ENCODE measurements at regions not wholly inside any gene's neighbourhood (a gene's known extent, or its start where the extent isn't known, plus 50 kb on each side); places are given as distances from the start of the nearest gene placed in this dataset.

GRCh38 chr13:31639443-31640163, 99.7 kb upstream of the RXFP2 start:
- ChIA-PET RAD21 (ENCODE audit: unreplicated experiment) (no interaction called here), CTCF (no interaction called here), POLR2A (no interaction called here), SMC1A (ENCODE audit: uncharacterized antibody, unreplicated experiment) (interaction anchor here (0.6 to 0.7 kb wide), 3 partner anchors 180 to 781 kb away, joined by 3 to 4 read pairs (median 3); no protein-coding TSS in a partner anchor)
- H2AFZ ChIP-seq (ENCODE audit: control insufficient read depth, low read depth, low read length), result no peak overlapping the region
- H3K27ac ChIP-seq (ENCODE audit: control insufficient read depth, insufficient read depth), result no peak overlapping the region
- H3K9ac ChIP-seq (ENCODE audit: control insufficient read depth, insufficient read depth, low read length), result no peak overlapping the region
- no TSS peak for BruUV-seq (replicated peaks)
- no peaks in the 10 kb centered on the region for H3K36me3 ChIP-seq (ENCODE audit: control insufficient read depth in 2 of 2, insufficient read depth in 2 of 2, low read length in 1 of 2)
- in situ Hi-C loops (cut with MboI), result no loop called here
- no peak overlapping the region for H3K4me2 ChIP-seq (ENCODE audit: control insufficient read depth, insufficient read depth)
- FAIRE-seq (no peak), DNase-seq (ENCODE audit: low read depth, low spot score) (no peak), ATAC-seq (no peak)
- no peaks in the 10 kb centered on the region for H3K27me3 ChIP-seq (replicated peaks in 1 of 2; ENCODE audit: control insufficient read depth in 2 of 2, insufficient read depth in 2 of 2, low read length in 1 of 2)
- H3K4me3 ChIP-seq, result no peak overlapping the region
- H3K9me3 ChIP-seq (replicated peaks; ENCODE audit: control insufficient read depth, insufficient read depth, low read length), result no peaks in the 10 kb centered on the region
- TF ChIP-seq PAX8 (IDR thresholded peaks at IDR 0.05) (no peak), CHD2 (IDR thresholded peaks at IDR 0.05; ENCODE audit: borderline replicate concordance, low read depth, low read length) (no peak), HDGF (IDR thresholded peaks at IDR 0.05) (no peak), SRF (IDR thresholded peaks at IDR 0.05; ENCODE audit: low read depth in 2 of 2, low read length in 2 of 2) (no peak), NR2F1 (conservative IDR thresholded peaks at IDR 0.05) (no peak), RAD51 (IDR thresholded peaks at IDR 0.05) (no peak), ZBTB4 (CRISPR knock-in tag; IDR thresholded peaks at IDR 0.05) (no peak), IKZF1 (conservative IDR thresholded peaks at IDR 0.05) (no peak), TCF3 (IDR thresholded peaks at IDR 0.05; ENCODE audit: borderline replicate concordance, insufficient read depth, low read depth, low read length) (no peak), POLR2AphosphoS5 (IDR thresholded peaks at IDR 0.05; ENCODE audit: low read length) (no peak), KDM1A (IDR thresholded peaks at IDR 0.05; ENCODE audit: borderline replicate concordance) (no peak), SMC3 (IDR thresholded peaks at IDR 0.05; ENCODE audit: borderline replicate concordance, low read length) (no peak)
- TF ChIP-seq, protein P1, sequence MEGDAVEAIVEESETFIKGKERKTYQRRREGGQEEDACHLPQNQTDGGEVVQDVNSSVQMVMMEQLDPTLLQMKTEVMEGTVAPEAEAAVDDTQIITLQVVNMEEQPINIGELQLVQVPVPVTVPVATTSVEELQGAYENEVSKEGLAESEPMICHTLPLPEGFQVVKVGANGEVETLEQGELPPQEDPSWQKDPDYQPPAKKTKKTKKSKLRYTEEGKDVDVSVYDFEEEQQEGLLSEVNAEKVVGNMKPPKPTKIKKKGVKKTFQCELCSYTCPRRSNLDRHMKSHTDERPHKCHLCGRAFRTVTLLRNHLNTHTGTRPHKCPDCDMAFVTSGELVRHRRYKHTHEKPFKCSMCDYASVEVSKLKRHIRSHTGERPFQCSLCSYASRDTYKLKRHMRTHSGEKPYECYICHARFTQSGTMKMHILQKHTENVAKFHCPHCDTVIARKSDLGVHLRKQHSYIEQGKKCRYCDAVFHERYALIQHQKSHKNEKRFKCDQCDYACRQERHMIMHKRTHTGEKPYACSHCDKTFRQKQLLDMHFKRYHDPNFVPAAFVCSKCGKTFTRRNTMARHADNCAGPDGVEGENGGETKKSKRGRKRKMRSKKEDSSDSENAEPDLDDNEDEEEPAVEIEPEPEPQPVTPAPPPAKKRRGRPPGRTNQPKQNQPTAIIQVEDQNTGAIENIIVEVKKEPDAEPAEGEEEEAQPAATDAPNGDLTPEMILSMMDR (IDR thresholded peaks at IDR 0.05 in 2 of 3, conservative IDR thresholded peaks at IDR 0.05 in 1 of 3; ENCODE audit: control insufficient read depth in 2 of 3, extremely low read depth in 1 of 3, insufficient read depth in 1 of 3, low read depth in 3 of 3, low read length in 3 of 3), result no peak
- WGBS (ENCODE audit: insufficient coverage, insufficient replicate concordance, low lambda C conversion rate, missing lambda C conversion rate), result 40% methylated on average over 5 of the region's 5 CpGs
- intact Hi-C loops (cut with micrococcal nuclease; ENCODE audit: unreplicated experiment), result no loop called here
- no peaks in the 10 kb centered on the region for H3K4me1 ChIP-seq (ENCODE audit: control insufficient read depth, insufficient read depth, low read length)
- no peaks in the 10 kb centered on the region for H4K20me1 ChIP-seq (ENCODE audit: control insufficient read depth, insufficient read depth)
- H3K79me2 ChIP-seq (ENCODE audit: control insufficient read depth, insufficient read depth, low read length), result no peaks in the 10 kb centered on the region

All from GM12878 (cell line).